Lung microvascular endothelial cell (primary cell): ENCODE measurements at regions not wholly inside any gene's neighbourhood (a gene's known extent, or its start where the extent isn't known, plus 50 kb on each side); places are given as distances from the start of the nearest gene placed in this dataset.

Experiments
- DNase-seq, 2 donors: peaks; one replicate each; pipeline versions ENCODE4 v3.0.0 to v3.0.0-alpha.2; 2010; ENCODE audit warnings: low read depth in 2 of 2

GRCh38 chr12:93176610-93177126 is 201.1 kb upstream of the NUDT4 start:
- no peak for DNase-seq

- DNase-seq = peak in 1 of 2 donors; percentile 72
Measured at GRCh38 chr12:93177208-93178153, 200.2 kb upstream of the NUDT4 start.

DNA sequence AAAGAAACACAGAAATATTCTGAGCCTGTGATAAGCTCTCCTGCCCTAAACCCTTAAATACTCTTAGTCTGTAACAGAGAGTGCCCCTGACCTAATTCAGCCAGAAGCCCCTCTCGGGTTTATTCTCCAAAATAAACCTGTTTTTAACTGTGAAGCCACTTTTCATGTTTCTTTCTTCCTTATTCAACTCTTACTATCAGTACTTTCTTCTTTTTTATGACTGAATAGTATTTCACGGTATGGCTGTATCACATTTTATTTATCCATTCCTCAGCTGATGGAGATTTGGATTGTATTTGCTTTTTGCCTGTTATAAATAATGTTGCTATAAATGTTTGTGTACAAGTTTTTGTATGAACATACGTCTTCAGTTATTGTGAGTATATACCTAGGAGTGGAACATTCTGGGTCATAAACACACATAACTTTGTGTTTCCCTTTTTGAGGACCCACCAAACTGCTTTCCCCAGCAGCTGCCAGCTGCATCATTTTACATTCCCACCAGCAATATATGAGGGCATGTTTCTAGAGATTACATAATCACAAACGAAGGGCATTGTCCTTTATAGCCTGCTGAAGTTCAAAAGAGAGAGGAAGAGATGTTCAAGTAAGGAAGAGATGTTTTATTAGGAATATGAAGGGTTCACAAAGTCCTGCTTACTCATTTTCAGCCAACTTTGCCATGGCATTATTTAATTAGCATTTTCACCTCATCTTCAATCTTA is 199.4 kb upstream of the NUDT4 start:
- no peak for DNase-seq

GRCh38 chr12:93179792-93180191 is 197.9 kb upstream of the NUDT4 start:
- no peak for DNase-seq

DNA sequence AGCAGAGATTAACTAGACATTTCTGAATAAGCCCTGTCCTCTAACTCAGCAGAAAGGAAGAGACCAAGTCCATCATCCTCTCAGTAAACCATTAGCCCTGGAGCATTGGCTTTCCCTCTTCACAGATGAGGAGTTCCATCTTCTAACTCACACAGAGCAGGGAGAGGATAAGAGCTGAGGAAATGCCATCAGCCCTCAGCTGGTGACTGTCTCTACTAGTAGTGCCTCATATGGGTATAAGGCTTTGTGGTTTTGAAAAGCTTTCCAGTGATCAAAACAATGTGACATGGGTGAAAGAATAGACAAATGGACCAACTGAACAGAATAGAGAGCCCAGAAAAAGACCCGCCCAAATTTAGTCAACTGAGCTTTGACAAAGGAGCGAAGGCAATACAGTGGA is 197.2 kb upstream of the NUDT4 start:
- no peak for DNase-seq

DNA sequence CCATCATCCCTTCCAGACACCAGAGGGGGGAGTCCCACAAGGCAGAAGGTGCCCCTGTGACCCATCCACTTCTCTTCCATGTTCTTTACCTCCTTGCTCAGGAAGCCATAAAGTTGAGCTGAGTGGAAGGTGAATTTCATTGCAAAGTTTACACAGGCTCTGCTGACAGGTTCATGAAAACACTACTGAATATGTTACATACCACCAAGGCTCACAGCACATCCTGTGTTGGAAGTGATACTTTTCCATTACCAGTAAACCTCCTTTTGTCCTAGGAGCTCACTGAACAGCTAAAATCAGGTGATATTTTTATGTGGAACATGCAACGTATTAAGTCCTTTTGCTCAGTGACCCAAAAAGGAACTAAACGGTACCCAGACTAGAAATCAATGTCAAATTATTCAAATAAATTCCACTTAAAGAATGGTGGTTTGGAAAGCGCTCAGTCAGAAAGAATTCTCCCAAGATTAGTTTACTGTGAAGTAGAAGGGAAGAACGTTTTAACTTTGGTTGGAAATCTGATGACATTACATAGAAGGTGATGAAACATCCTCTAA is 196.2 kb upstream of the NUDT4 start:
- DNase-seq = peak in 1 of 2 donors; percentile 89

- DNase-seq = peak; percentile 18 to 54
Measured at GRCh38 chr12:93183940-93184671, 193.6 kb upstream of the NUDT4 start.

- peak in 1 of 2 donors; percentile 72 for DNase-seq
Measured at GRCh38 chr12:93184672-93185368, 192.9 kb upstream of the NUDT4 start.

DNA sequence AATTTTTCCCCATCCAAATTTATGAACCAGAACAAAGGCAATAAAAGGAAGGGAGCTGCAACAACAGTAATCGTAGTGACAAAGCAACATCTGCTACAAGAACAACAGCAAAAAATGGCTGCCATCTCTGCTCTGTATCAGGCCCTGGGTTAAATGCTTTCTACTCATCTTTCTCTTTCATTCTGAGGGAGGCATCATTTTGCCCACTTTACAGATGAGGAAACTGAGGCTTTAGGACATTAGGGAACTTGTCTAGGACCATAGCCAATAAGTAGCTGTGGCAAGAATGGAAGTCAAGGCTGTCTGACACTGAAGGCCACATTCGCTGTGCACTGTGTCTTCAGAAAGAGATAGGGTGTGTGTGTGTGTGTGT is 192.4 kb upstream of the NUDT4 start:
- DNase-seq = no peak

- no peak for DNase-seq
Measured at GRCh38 chr12:93186131-93186530, 191.6 kb upstream of the NUDT4 start.

DNA sequence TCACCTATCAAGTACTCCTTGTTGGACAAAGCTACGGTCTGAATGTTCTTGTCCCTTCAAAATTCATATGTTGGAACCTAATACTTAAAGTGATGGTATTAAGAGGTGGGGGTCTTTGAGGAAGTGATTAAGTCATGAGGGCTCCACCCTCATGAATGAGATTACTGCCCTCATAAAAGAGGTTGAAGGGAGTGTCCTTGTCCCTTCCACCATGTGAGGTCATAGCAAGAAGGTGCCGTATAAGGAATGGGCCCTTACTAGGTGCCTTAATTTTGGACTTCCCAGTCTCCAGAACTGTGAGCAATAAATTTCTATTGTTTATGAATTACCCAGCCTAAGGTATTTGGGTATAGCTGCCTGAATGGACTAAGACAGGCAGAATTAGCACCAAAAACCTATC is 191.1 kb upstream of the NUDT4 start:
- no peak for DNase-seq

DNA sequence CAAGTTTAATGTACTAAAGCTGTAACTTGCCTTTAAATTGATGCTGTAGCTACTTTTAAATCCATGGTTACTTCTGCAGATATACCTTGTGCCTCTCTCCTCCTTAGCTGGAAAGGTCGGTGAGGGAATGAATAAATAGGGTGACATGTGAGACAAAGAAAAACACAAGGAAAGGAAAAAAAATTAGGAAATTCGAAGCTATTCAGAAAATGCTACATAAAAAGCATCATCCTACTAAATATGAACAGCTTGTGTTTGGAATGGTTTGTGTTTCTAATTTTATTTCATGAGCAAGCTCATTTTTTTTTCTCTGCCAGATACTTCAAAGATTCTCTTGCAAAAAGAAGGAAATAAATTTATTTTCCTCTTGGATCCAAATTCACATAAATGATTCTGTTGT is 186.3 kb upstream of the NUDT4 start:
- no peak for DNase-seq

DNA sequence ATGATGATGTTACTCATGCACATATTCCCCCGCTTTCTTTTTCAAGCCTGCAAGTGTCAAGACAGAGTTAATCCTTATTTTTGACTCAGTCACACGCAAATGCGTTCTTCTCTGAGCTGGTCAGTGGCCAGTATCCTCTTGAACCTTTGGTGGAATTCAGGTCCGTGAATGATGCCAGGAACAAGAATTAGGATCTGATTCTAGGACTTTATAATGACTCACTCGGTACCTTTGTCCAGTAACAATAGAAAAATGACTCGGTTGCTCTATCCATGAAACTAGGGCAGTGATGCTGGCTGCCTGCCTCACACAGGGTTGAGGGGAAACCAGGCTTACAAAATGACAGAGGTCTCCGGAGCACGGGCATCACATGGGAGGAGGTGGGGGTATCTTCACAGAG is 185.8 kb upstream of the NUDT4 start:
- DNase-seq = peak; percentile 8 to 16

GRCh38 chr12:93192878-93193277 is 184.8 kb upstream of the NUDT4 start:
- no peak for DNase-seq

DNA sequence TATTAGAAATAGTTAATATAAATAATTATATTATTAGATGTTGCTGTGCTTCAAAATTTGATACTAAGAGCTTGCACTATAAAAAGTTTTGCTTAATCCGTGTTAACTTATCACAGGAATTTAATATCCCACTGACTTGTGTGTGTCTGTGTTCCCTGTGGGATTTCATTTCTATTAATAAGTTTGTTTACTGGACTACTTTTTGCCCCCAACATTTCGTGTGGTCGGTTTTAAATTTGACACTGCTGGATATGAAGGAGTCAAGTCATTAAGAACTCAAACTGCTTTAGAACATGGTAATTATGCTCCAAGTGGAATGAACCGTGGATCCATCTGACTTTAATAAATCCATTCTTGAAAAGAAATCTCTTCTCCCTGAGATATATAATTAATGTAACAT is 182.2 kb upstream of the NUDT4 start:
- no peak for DNase-seq

DNA sequence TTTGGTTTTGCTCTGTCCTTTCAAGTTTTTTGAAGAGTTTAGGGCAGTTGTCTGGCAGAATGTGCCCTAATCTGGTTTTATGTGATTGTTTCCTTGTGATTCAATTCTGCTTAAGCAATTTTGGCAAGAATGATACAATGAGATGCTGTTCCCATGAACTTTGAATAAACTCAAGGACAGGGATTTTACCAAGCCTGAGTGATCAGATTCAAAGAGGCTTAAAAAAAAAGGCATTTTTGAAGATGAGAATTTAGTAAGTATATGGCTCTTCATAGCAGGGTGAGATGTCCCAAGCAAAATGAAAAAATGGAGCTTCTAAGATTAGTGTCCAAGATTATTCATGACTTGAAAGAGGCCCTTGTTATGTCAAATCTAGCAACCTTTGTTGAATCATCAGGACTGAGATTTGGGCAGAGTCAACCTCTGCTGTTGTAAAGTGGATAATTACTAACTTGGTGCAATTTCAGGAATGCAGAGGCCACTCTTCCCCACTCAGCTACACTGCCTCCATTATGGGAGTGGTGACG is 180.6 kb upstream of the NUDT4 start:
- DNase-seq = no peak

GRCh38 chr12:93198086-93198485 is 179.6 kb upstream of the NUDT4 start:
- DNase-seq = peak; percentile 20 to 57

DNA sequence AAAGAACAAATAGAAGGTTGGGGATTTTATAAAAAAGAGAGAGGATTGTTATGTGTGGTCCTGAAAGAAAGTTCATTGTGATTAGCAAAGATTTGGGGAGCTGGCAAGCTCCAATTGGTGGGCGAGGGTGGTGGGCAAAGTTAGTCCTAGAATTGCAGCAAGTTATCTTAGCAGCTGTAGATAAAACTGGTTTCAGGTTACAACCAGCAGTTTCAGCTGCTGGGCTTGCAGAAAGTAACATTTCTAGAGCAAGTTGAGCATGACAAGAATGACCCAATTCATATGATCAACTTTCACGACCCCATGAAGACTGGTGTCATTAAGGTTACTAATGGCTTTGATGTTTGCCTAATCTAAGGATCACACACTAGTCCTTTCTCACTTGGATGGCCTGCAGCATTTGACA is 177.9 kb upstream of the NUDT4 start:
- no peak for DNase-seq

GRCh38 chr12:93200291-93200917 is 177.3 kb upstream of the NUDT4 start:
- no peak for DNase-seq

DNA sequence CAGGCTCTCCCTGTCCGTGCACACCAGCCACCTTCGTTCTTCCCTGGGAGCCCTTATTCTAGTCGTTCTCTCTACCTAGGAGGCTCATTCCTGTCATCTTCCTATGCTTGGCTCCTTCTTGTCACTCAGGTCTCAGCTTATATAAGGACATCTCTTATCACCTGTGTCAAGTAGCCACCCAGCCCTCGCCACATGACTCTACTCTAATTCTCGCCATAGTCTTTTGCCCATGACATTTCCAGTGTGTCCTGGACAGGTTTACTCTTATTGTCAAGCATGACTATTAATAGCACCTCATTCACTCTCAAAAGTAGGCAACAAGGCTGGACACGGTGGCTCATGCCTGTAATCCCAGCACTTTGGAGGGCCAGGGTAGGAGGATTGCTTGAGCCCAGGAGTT is 175.7 kb upstream of the NUDT4 start:
- no peak for DNase-seq
